HEK293 (cell line): ENCODE measurements at regions not wholly inside any gene's neighbourhood (a gene's known extent, or its start where the extent isn't known, plus 50 kb on each side); places are given as distances from the start of the nearest gene placed in this dataset.

Source experiments
- KLF1 ChIP-seq: fragments of 450-650 bp; formaldehyde crosslinking; IDR thresholded peaks from 2 replicates; pipeline ENCODE4 v1.5.1; 2016; ENCODE audit warnings: missing biosample characterization, missing genetic modification characterization
- MZF1 ChIP-seq: fragments of 450-650 bp; formaldehyde crosslinking; IDR thresholded peaks from 2 replicates; pipeline ENCODE4 v1.5.1; 2017; ENCODE audit warnings: missing biosample characterization, missing genetic modification characterization, borderline replicate concordance
- OVOL3 ChIP-seq: fragments of 450-650 bp; formaldehyde crosslinking; IDR thresholded peaks from 2 replicates; pipeline ENCODE4 v1.5.1; 2016; ENCODE audit warnings: missing biosample characterization, missing genetic modification characterization
- ZBTB11 ChIP-seq: fragments of 450-650 bp; formaldehyde crosslinking; conservative IDR thresholded peaks from 2 replicates; pipeline ENCODE4 v1.5.1; 2016; ENCODE audit warnings: low read depth, missing biosample characterization, missing genetic modification characterization
- ZFP37 ChIP-seq: fragments of 450-650 bp; formaldehyde crosslinking; IDR thresholded peaks from 2 replicates; pipeline ENCODE4 v1.5.1; 2016; ENCODE audit warnings: missing biosample characterization, missing genetic modification characterization
- ZNF18 ChIP-seq: fragments of 450-650 bp; formaldehyde crosslinking; IDR thresholded peaks from 2 replicates; pipeline ENCODE4 v1.5.1; 2016; ENCODE audit warnings: missing biosample characterization, missing genetic modification characterization
- ZNF48 ChIP-seq: fragments of 450-650 bp; formaldehyde crosslinking; IDR thresholded peaks from 2 replicates; pipeline ENCODE4 v1.5.1; 2016; ENCODE audit warnings: missing biosample characterization, missing genetic modification characterization
- TF ChIP-seq, protein P1 (sequence below): fragments of 450-650 bp; formaldehyde crosslinking; IDR thresholded peaks from 2 replicates; pipeline ENCODE4 v1.5.1; 2016; ENCODE audit warnings: missing biosample characterization, missing genetic modification characterization
- TF ChIP-seq, protein P2 (sequence below): fragments of 450-650 bp; formaldehyde crosslinking; optimal IDR thresholded peaks from 2 replicates; pipeline ENCODE3; 2016; ENCODE audit warnings: missing biosample characterization, mild to moderate bottlenecking, missing genetic modification characterization

DNA sequence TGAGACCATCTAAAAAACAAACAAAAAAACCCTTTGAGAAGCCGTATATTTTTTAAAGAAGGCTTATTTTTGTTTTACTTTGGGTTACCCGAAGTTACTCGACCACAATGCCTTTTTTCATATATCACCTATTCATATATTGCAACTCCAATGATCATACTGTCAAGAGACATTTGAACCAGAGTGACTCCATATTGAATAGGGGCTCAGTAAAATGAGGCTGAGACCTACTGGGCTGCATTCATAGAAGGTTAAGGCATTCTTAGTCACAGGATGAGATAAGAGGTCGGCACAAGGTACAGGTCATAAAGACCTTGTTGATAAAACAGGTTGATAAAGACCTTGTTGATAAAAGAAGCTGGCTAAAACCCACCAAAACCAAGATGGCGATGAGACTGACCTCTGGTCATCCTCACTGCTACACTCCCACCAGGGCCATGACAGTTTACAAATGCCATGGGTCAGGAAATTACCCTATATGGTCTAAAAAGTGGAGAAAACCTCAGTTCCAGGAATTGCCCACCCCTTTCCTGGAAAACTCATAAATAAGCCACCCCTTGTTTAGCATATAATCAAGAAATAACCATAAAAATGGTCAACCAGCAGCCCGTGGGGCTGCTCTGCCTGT, 50.0 kb upstream of the PKP2 start:
- TF ChIP-seq, protein P1, sequence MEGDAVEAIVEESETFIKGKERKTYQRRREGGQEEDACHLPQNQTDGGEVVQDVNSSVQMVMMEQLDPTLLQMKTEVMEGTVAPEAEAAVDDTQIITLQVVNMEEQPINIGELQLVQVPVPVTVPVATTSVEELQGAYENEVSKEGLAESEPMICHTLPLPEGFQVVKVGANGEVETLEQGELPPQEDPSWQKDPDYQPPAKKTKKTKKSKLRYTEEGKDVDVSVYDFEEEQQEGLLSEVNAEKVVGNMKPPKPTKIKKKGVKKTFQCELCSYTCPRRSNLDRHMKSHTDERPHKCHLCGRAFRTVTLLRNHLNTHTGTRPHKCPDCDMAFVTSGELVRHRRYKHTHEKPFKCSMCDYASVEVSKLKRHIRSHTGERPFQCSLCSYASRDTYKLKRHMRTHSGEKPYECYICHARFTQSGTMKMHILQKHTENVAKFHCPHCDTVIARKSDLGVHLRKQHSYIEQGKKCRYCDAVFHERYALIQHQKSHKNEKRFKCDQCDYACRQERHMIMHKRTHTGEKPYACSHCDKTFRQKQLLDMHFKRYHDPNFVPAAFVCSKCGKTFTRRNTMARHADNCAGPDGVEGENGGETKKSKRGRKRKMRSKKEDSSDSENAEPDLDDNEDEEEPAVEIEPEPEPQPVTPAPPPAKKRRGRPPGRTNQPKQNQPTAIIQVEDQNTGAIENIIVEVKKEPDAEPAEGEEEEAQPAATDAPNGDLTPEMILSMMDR (tag by site-specific recombination), result no peak
- TF ChIP-seq ZNF18 (no peak), ZFP37 (tag by site-specific recombination) (no peak), MZF1 (tag by site-specific recombination) (no peak), OVOL3 (tag by site-specific recombination) (no peak), KLF1 (no peak), ZNF48 (tag by site-specific recombination) (no peak), ZBTB11 (tag by site-specific recombination) (no peak)
- TF ChIP-seq, protein P2, sequence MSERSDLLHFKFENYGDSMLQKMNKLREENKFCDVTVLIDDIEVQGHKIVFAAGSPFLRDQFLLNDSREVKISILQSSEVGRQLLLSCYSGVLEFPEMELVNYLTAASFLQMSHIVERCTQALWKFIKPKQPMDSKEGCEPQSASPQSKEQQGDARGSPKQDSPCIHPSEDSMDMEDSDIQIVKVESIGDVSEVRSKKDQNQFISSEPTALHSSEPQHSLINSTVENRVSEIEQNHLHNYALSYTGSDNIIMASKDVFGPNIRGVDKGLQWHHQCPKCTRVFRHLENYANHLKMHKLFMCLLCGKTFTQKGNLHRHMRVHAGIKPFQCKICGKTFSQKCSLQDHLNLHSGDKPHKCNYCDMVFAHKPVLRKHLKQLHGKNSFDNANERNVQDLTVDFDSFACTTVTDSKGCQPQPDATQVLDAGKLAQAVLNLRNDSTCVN (tag by site-specific recombination), result no peak
